Keratinocyte (primary cell): ENCODE measurements at regions not wholly inside any gene's neighbourhood (a gene's known extent, or its start where the extent isn't known, plus 50 kb on each side); places are given as distances from the start of the nearest gene placed in this dataset.

Experiments used
- CTCF ChIP-seq, 3 experiments: IDR thresholded peaks in 1 of 3; conservative IDR thresholded peaks in 1 of 3; optimal IDR thresholded peaks in 1 of 3; 2 replicates in 2 of 3; 3 replicates in 1 of 3; pipeline versions ENCODE3 to v1.5.1; 2011; ENCODE audit warnings: low read length in 3 of 3, mild to moderate bottlenecking in 3 of 3, moderate library complexity in 2 of 3, control low read depth in 1 of 3, inconsistent platforms in 1 of 3; ENCODE audit not compliant: insufficient read depth in 2 of 3; ENCODE audit errors: extremely low read depth in 1 of 3
- EZH2 ChIP-seq: IDR thresholded peaks from one replicate; pipeline ENCODE4 v1.6.1; 2012; ENCODE audit warnings: inconsistent platforms, mild to moderate bottlenecking, low read length, moderate library complexity

- TF ChIP-seq CTCF (optimal IDR thresholded peaks at IDR 0.05 in 1 of 3, IDR thresholded peaks at IDR 0.05 in 1 of 3, conservative IDR thresholded peaks at IDR 0.05 in 1 of 3; ENCODE audit: extremely low read depth in 1 of 3, insufficient read depth in 2 of 3, low read length in 3 of 3) = no peak
- TF ChIP-seq EZH2 = no peak
Measured at GRCh38 chr7:52670608-52671225, 364.7 kb upstream of the POM121L12 start.
